Middle frontal gyrus (tissue), 1 donor: ENCODE measurements at regions not wholly inside any gene's neighbourhood (a gene's known extent, or its start where the extent isn't known, plus 50 kb on each side); places are given as distances from the start of the nearest gene placed in this dataset.
"Not testable (repeated sequence)": the region's sequence is repeated elsewhere in the genome, so short reads cannot be mapped to it uniquely, and the experiment has no call there.

Source experiments
- DNase-seq: peaks from one replicate; pipeline ENCODE4 v3.0.0-alpha.2; 2015; ENCODE audit warnings: low spot score; ENCODE audit errors: extremely low spot score

DNA sequence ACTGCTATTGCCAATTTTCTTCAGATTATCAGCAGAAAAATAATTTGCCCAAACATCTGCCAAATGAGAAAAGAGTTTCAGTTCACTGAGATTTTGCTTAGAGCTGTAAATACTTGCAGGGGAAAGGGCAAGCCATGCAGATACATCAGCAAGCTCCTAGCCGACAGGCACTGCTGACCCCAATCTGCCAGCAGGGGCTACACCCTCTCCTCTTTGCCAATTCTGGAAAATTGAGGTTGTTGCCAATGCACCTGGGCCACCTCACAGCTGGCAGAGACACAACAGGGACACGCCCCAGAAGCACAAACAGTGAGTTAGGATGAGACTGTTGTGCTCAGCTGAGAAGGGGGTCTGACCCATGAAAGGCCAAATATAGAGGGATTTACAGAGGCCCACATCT lies 129.5 kb upstream of the MYO3A start:
- no peak for DNase-seq

GRCh38 chr10:25805986-25806385 lies 128.0 kb upstream of the MYO3A start:
- no peak for DNase-seq

DNA sequence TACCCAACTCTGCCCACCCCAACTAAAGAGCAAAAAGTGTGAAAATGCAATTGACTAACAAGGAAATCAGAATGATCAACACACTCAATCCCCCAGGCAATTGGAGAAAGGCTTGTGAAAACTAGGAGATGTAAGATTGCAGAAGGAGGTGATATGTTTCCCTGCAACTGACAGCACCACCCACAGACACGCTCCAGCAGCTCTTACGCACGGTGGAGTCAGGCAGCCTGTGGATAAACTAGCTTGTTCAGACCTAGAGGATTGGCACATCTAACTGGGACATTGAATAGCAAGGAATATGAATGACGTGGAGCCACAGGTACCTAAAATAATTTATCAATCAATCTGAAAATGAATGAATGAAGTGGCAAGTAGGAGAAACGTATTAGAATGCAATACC lies 125.7 kb upstream of the MYO3A start:
- no peak for DNase-seq

GRCh38 chr10:25811052-25811685 lies 122.9 kb upstream of the MYO3A start:
- no peak for DNase-seq

GRCh38 chr10:25813511-25813910 lies 120.5 kb upstream of the MYO3A start:
- no peak for DNase-seq

GRCh38 chr10:25815236-25815635 lies 118.8 kb upstream of the MYO3A start:
- DNase-seq: no peak

DNA sequence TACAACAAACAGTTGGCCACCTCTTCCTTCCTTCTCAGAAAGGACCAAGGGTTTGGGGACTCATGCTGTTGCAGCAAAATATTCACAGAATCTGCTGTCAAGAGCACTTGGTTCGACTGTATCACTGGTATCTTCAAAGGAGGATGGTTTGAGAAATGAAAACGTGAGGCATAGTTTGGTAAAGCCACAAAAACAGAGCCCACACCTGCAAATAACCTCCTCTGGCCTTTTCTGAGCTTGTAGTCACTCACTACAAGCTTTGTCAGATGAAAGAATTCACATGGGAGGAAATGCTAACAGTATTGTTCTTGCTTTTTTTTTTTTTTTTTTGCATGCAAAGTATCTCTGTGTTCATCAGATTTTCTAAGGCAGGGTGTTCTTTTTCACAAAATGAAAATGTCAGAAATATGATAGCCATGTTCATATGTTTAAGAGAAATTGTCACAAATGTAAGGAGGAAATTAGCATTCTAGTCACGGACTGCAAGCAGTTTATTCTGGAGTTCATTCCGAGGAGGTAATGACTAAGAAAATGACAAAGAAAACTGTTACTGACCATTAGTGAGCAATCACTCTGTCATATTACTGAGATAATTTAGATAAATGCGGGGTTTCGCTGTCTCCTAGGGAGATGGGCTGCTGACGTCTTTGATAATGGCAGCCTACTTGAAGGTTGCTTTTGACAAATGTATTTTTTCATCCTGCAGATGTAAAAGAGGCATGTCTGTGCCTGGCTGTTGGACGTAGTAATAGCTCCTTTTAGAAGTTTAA lies 117.8 kb upstream of the MYO3A start:
- no peak for DNase-seq

DNA sequence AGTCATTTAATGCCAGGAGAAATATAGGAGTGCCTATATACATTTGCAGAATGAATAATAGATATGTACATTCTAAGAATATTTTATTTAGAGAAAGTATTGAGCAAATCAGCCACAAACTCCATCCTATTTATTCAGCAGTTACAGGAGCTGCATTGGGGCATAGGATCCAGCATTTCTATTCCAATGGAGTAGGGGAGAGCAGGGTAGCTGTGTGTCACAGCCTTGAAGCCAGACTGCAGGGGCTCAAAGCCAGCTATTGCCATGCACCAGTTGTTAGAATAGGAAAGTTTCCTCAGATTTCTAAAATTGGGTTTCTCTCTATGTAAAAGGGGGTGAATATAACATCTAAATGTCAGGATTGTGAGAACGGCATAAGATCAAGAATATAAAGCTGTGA lies 116.8 kb upstream of the MYO3A start:
- DNase-seq: no peak

DNA sequence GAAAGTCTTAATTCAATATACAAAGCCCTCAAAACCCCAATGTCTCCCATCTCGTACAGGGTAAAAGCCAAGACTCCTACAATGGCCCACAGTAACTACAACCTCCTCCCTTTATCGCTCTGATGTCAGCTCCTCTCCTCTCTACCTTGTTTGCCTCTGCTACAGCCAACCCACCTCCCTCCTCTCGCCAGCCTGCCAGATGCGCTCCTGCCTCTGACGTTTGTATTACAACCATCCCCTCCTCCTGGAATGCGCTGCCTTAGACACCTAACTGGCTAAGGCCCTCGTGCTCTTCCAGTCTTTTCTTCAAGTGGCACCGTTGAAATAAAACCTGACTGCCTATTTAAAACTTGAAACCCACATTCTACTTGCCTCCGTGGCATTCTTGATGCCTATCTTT lies 115.3 kb upstream of the MYO3A start:
- no peak for DNase-seq

DNA sequence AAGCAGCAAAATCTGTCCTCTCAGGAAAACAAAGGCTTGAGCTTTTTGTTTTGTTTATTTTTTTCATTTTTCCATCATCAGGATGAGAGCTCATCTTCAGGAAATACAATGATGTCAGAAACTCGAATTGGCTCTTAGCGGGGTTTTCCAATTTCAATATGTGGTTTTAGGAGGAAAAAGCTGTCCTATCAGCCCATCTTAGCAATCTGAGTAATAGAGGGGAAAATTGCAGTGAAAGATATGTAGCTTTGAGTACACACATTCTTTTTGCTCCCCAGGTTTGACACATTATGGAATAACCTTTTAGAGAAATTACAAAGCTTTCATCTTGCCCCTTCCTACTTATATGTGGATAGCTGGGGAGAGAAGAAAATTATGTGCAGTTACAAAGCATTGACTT lies 113.6 kb upstream of the MYO3A start:
- no peak for DNase-seq

GRCh38 chr10:25820874-25821273 lies 113.2 kb upstream of the MYO3A start:
- DNase-seq: no peak

DNA sequence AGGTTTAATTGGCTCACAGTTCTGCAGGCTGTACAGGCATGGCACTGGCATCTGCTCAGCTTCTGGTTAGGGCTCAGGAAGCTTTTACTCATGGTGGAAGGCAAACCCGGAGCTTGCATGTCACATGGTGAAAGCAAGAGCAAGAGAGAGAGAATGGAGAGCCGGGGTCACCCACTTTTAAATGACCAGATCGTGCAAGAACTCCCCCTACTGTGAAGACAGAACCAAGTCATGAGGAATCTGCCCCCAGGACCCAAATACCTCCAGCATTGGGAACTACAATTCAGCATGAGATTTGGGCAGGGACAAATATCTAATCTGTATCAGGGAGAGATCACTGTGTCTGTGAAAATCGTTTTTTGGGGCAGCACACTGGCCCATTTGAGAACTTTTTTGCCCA lies 110.0 kb upstream of the MYO3A start:
- DNase-seq: no peak

DNA sequence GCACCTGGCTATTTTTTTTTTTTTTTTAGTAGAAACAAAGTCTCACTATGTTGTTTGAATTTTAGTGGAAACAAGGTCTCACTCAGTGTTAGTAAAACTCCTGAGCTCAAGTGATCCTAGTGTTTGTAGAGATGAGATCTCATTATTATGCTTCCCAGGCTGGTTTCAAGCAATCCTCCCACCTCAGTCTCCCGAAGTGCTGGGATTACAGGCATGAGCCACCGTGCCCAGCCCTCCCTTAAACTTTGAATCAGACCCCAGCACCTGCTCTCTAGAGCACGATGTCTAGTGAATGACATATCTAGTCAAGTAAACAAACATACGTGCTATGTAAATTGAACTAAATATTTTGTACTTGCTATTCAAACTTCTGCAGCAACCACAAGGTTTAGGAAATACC lies 105.6 kb upstream of the MYO3A start:
- DNase-seq: no peak

- DNase-seq: no peak
These were observed 102.9 kb upstream of the MYO3A start for GRCh38 chr10:25831080-25831479.

- no peak for DNase-seq
These were observed 94.3 kb upstream of the MYO3A start for GRCh38 chr10:25839683-25840082.

- DNase-seq: not testable (repeated sequence)
These were observed 93.2 kb upstream of the MYO3A start for GRCh38 chr10:25840875-25841274.

DNA sequence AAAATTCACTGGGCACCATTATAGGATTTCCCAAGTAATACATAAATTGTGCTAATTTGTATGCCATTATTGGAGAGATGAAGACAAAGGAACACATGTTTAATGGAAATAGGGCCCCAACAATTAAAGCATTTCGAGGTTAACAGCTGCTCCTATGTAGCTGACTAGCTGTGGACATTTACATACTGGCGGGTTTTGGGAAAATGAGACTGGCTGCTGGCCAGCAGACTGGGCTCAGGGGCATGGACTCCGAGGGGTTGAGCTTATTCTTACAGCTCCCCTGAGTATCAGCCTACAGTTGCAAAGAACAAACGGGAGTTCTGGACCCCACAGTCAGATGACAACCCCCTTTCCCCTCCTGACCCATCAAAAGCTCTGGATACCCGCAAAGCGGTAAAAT lies 91.9 kb upstream of the MYO3A start:
- no peak for DNase-seq

DNA sequence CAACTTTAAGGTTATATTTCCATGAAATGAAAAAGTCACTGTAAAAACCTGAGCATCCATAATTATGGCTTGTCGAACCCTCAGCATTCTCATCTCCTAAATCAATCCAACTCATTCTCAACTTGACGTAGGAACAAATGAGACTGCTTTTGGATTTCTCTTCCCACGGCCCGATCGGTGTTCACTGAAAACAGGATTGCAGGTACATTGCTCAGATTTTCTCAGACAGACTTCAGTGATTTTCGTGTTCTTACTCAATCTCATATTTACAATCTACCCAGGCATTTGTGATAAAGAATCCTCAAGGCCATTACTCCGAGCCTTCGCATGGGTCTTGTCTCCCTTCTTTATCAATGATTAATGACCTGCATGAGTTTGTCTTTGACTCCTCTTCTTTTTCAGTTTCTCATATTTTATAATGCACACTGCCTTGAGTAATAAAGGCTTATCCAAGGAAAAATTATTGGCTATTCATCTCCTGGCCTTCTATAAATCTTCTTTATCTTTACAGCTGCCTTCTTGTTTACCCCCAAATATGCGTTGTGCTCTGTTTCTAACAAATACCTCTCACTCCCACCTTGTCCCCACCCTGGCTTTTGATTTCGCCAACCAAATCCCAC lies 90.4 kb upstream of the MYO3A start:
- DNase-seq: no peak

GRCh38 chr10:25844716-25845115 lies 89.3 kb upstream of the MYO3A start:
- DNase-seq: not testable (repeated sequence)

GRCh38 chr10:25849268-25849667 lies 84.8 kb upstream of the MYO3A start:
- no peak for DNase-seq

DNA sequence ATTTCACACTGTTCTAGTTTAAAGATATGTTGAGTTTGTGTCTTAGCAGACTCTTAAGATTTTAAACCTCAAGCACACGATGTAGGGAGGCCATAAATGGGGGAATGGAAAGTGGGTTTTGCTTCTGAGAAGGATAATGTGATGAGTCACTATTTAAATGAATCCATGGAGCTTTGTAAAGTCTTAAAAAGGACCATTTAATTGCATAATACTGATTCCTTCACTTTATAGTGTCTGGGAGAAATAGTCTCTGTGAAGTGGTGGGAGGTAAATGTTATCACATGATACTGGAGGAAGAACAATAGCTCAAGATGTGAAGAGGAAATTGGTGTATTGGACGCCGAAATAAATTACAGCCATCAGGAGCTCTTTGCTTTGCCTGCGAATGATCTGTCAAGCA lies 84.0 kb upstream of the MYO3A start:
- no peak for DNase-seq

DNA sequence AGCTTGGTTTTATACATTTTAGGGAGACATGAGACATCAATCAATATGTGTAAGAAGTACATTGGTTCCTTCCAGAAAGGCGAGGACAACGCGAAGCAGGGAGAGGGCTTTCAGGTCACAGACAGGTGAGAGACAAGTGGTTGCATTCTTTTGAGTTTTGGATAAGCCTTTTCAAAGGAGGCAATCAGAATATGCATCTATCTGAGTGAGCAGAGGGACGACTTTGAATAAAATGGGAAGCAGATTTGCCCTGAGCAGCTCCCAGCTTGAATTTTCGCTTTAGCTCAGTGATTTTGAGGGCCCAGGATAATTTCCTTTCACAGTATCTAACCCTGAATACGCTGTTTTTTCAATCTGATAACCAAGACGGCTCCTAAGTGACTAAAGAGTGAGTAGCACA lies 82.5 kb upstream of the MYO3A start:
- DNase-seq: no peak
